OCI-M1 (cell line): ENCODE measurements at regions not wholly inside any gene's neighbourhood (a gene's known extent, or its start where the extent isn't known, plus 50 kb on each side); places are given as distances from the start of the nearest gene placed in this dataset.

Source experiments
- DNase-seq: peaks from one replicate; lab custom pipeline; 2025; lab: John Stamatoyannopoulos, UW

GRCh38 chr13:104759069-104759468 is 1692.9 kb upstream of the SLC10A2 start:
- no peak for DNase-seq

DNA sequence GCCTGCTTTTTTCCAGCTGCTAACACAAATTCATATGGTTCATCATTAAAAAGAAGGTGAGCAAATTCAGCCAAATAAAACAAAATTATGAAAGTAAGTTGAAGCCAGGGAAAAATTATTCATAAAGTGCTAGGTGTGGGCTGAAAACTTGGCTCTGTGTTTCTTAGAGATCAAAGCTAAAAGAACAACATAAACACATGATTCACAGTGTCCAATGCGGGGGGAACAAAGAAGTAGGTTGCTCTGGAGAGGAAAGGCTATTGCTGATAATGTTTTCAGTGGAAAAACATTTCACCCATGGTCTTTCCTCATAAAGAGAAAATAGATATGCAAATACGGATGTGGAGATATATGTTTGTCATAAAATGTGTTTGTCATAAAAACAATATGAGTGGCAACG is 1691.5 kb upstream of the SLC10A2 start:
- DNase-seq, result no peak

- no peak for DNase-seq
Measured at GRCh38 chr13:104750377-104750776, 1684.2 kb upstream of the SLC10A2 start.

- no peak for DNase-seq
Measured at GRCh38 chr13:104740641-104741222, 1674.5 kb upstream of the SLC10A2 start.

DNA sequence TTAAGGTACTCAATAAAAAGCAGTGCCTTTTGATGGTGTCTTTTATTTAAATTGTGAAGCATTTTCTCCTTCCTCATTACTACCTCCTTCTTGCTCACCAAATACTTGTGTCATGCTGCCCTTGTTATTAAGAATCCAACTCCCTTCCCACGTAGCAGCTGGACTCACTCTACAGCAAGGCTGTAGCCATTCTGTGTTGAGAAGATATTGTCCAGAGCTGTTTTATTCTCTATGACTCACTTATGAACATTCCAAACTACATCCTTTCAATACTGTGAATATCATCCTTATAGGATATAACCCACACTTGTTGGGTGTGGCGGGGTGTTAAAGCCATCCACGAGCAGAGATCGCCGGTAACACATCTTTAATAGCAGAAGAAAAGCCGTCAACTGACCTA is 1671.5 kb upstream of the SLC10A2 start:
- DNase-seq, result no peak

DNA sequence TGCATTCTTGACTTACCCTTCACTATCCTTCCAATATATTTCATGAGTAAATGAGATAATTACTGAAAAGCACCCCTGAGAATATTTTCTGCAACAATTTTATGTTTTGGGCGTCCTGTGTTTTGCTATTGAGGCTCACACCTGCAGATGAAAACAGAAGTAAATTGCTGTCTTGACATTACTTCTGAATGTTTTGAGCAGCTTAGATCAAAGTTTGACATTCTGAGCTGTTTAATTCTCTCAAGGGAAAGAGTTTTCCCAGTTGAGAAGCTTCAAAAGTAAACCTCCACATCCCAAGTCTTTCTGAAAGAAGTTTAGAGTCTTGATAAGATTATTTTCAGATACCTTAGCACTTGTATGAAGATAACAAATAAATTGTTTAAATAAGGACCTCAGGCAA is 1667.2 kb upstream of the SLC10A2 start:
- no peak for DNase-seq

DNA sequence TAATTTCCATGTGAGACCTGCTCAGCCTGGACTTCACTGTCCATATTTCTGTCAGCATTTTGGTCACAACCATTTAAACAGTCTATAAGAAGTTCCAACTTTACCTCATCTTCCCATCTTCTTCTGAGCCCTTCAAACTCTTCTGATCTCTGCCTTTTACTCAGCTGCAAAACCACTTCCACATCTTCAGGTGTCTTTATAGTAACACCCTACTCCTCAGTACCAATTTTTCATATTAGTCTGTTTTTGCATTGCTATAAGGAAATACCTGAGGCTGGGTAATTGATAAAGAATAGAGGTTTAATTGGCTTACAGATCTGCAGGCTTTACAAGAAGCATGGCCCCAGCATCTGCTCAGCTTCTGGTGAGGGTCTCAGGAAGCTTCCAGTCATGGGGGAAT is 1648.9 kb upstream of the SLC10A2 start:
- no peak for DNase-seq

- no peak for DNase-seq
Measured at GRCh38 chr13:104705031-104705750, 1639.0 kb upstream of the SLC10A2 start.

DNA sequence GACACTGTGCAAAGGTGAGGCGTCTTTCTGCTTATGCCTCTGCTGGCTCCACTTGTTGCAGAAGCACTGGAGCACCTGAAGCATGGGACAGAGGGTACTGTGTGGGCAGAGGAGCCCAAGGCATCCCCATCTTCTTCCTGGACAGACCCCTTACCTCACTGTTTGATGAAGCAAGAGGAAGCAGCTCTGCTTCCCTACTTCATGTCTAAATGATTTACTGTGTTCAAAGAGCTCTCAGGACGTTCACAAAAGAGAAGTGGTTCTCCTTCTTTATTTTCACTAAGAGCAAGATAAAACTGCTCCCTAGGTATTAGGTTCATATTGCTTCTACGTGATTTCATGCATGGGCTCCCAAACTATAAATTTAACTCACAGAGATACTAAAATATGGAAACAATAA is 1635.4 kb upstream of the SLC10A2 start:
- no peak for DNase-seq

- DNase-seq, result no peak
Measured at GRCh38 chr13:104694397-104694796, 1628.2 kb upstream of the SLC10A2 start.

GRCh38 chr13:104693126-104693525 is 1626.9 kb upstream of the SLC10A2 start:
- DNase-seq, result no peak

DNA sequence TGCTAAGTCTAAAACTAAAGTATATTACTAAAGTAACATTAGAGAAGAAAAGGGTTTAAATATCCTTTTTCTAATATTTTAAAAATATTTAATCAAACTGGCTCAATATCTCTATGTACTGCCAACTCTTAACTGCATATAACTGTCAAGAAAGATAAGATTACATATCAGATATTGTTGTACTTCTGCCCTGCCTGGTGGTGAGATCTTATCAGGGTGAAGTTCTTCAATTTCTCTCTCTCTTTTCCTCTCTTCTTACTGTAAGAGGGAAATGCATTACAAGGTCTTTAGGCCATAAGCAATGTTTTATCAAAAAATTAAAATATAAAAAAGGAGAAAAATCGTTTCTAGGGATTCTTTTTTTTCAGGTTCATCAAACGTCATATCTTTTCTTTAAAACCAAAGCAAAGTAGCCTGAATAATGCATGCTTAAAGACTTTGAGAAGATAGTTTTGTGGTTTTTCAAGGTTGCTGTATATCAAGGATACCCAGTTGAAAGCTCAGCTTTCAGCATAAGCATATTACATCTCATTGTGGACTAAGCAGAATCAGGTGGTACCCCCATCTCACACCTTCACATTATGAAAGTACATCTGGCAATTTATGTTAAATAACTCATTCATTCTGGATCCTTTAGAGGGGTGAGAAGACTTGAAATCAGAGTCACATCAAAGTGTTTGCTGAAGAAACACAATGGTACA is 1625.7 kb upstream of the SLC10A2 start:
- DNase-seq, result peak; percentile 18

GRCh38 chr13:104686484-104686883 is 1620.3 kb upstream of the SLC10A2 start:
- DNase-seq, result no peak

DNA sequence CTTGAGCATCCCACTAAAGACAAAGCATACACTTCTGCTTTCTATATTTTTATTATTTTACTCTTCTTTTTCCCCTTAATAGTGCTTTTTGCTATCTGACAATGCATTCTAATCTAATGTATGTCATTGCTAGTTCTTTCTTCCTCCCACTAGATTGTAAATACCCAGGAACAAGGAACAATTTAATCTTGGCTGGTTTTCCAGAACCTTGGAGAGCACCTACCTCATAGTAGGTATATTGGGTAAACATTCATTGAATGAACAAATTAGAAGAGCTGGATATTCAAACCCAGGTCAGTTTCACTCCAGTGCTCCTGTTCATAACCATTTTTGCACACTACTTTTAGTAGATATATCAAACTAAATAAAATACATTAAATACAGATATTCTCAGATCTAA is 1617.6 kb upstream of the SLC10A2 start:
- peak; percentile 7 for DNase-seq

DNA sequence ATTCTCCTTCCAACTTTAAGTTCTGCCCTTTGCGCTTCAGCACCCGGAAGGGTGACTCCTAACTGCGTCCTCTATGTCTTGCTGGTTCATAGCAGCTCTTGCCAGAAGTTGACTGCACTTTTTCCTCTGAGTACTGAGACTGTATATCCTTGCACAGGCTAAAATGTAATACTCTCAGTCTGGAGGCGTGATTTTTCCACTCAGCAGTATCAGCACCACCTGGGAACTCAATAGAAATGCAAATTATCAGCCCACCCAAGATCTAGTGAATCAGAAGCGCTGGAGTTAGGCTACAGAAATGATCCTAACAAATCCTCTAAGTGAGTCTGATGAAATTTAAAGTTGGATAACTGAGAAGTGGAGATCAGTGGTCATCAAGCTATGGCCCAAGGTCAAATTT is 1611.9 kb upstream of the SLC10A2 start:
- no peak for DNase-seq

- no peak for DNase-seq
Measured at GRCh38 chr13:104671901-104672300, 1605.7 kb upstream of the SLC10A2 start.

GRCh38 chr13:104657196-104657595 is 1591.0 kb upstream of the SLC10A2 start:
- no peak for DNase-seq

DNA sequence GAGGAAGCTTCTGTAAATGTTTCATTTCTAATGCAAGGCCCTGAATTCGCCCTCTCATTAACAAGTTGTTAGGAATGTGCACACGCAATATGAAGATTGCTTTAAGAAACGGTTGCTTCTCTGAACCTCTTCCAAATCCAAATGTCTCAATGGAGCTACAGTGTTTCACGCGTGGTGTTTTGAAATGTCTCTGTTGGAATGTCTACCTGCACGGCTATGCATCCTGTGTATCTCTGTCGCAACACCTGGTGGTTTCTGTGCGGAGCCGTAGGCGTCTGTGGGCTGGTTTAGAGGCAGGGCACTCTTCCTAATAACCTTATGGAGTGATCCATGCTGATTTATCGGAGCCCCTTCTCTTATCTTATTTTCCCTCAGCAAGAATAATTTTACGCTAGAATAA is 1584.2 kb upstream of the SLC10A2 start:
- no peak for DNase-seq

- DNase-seq, result no peak
Measured at GRCh38 chr13:104648291-104648690, 1582.1 kb upstream of the SLC10A2 start.

DNA sequence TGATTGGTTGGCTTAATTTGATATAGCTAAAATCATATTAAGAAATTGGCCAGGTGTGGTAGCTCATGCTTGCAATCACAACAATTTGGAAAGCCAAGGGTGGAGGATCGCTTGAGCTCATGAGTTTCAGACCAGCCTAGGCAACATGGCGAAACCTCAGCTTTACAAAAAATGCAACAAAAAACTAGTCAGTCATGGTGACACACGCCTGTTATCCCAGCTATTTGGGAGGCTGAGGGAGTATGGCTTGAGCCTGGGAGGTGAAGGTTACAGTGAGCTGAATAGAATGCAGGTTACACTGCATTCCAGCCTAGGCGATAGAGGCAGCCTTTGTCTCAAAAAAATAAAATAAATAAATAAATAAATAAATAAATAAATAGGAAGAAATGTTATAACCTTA is 1579.6 kb upstream of the SLC10A2 start:
- no peak for DNase-seq

GRCh38 chr13:104641309-104641708 is 1575.1 kb upstream of the SLC10A2 start:
- no peak for DNase-seq

- no peak for DNase-seq
Measured at GRCh38 chr13:104635879-104636278, 1569.7 kb upstream of the SLC10A2 start.

GRCh38 chr13:104634016-104634415 is 1567.8 kb upstream of the SLC10A2 start:
- DNase-seq, result no peak
